Kidney capillary endothelial cell (primary cell): ENCODE measurements at regions not wholly inside any gene's neighbourhood (a gene's known extent, or its start where the extent isn't known, plus 50 kb on each side); places are given as distances from the start of the nearest gene placed in this dataset.
"Not testable (repeated sequence)": the region's sequence is repeated elsewhere in the genome, so short reads cannot be mapped to it uniquely, and the experiment has no call there.

Experiments used
- DNase-seq: peaks from one replicate; pipeline ENCODE4 v3.0.0-alpha.2; 2018; ENCODE audit warnings: low spot score

DNA sequence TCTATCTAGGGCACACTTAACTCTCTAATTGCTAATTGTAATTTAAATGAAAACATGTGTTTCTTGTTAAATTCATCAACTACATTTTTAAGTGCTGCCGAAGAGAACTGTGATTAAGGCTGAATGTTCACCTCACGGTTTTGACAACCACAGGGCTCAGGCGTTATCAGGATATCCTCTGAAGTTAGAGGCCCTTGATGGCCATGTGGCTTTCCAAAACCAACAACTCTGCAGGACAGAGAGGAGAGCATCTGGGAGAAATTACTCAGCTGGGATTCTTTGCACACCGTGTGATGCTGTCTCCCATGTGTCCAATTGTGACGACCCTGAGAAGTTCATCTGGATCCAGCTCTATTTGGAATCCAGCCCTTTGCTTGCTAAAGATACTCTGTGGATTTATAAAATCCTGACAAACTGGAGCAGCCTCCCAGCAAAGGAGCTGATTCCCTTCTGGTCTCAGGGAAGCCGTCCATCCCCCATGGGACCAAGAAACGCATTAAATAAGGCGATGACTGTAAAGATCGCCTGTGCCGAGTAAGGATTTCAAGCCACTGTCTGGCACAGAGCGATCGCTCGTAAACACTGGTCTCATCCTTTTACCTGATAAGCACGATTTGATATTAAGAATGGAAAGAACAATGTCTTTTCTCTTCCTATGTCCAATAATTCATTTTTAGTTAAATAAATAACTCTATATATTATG is 401.1 kb downstream of the CD83 start:
- DNase-seq: no peak

DNA sequence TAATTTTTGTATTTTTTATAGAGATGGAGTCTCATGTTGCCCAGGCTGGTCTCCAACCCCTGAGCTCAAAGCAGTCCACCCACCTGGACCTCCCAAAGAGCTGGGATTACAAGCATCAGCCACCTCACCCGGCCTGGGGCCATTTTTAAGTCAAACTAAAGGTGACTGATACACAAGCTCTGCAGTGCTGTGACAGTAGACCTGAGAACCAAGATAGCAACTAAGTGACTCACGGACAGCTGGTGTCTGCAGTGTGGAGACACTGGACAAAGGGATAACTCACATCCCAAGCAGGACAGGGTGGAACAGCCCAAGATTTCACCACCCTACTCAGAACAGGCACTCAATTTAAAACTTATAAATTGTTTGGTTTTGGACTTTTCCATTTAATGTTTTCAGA is 402.5 kb downstream of the CD83 start:
- no peak for DNase-seq

- no peak for DNase-seq
Measured at GRCh38 chr6:14520536-14520935, 403.0 kb downstream of the CD83 start.

DNA sequence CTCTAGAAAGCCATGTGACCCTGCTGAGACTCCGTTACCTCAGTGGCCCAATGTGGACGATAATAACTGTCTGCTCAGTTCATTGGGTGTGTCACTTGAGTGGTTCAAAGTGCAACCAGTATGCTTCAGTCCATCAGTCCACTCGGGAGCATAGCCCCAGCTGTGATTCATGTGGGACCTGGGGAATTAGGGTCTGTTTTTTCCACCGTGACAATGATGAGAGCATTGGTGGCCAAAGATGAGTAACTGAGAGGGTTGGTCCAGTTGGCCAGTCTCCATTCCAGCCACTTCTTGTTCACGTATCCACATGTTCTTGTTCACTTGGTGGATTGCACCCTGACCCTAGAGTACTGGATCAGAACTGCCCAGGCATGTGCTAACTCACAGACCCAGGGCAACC is 403.6 kb downstream of the CD83 start:
- no peak for DNase-seq

DNA sequence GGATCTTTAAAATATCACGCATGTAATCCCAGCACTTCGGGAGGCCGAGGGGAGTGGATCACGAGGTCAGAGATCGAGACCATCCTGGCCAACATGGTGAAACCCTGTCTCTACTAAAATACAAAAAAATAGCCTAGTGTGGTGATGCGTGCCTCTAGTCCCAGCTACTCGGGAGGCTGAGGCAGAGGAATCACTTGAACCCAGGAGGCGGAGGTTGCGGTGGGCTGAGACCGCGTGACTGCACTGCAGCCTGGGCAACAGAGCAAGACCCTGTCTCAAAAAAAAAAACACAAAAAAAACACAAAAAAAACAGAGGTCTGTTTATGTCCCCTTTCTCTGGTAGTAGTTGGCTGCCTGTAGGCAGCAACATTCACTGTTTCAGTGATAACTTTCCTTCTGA is 404.3 kb downstream of the CD83 start:
- not testable (repeated sequence) for DNase-seq

- DNase-seq: no peak
Measured at GRCh38 chr6:14524319-14524718, 406.7 kb downstream of the CD83 start.

DNA sequence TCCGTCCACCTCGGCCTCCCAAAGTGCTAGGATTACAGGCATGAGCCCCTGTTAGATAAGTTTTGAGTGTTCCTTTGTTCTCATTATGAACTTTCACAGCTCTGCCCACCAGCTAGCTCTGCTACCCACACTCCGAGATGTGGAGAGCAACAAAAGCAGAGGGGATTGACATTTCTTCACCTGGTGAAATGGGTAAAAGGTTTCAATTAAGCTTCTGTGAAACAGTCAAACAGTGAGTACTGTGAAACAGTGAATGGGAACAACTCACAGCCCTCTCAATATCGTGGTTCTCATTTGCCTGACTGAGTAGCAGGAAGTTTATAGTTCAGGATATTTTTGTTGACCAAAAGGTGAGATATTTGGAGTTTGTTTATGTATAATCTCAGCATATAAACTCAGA is 412.8 kb downstream of the CD83 start:
- no peak for DNase-seq

DNA sequence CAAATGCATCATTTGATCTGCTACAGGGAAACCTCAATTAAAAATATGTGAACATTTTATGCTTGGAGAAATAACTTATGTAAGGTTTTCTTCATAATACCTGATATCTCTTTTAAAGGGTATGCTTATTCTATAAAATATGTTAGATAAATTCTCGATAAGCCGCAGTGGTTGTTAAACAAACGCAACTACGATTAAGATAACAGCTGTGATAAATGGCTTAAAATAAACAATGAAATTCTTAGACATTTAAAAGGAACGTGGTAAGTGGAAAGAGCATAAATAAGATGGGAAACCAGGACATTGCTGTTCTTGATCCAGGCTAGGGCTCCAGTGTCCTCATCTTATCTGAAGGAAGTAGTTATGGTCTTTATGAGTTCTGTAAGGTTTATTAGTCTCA is 415.9 kb downstream of the CD83 start:
- DNase-seq: no peak

DNA sequence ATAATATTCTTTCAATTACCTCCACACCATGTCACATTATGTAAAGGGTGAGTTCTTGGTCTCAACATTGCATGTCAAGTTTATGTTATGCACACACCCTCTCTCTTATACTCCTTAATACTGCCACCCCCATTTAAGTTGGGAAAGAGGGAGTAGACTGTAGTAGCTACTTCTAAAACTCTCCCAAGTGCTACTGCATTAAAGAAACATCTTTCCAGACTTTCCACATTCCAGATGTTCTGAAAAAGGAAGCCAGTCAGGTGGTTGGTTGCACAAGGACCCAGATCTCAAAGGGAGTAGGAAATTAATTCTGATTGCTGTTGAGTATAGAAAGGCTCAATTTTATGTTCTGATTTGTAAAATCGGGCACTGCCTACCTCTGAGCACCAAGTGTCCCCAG is 419.5 kb downstream of the CD83 start:
- no peak for DNase-seq

- DNase-seq: no peak
Measured at GRCh38 chr6:14540276-14540675, 422.7 kb downstream of the CD83 start.

GRCh38 chr6:14540810-14541540 is 423.4 kb downstream of the CD83 start:
- DNase-seq: no peak

DNA sequence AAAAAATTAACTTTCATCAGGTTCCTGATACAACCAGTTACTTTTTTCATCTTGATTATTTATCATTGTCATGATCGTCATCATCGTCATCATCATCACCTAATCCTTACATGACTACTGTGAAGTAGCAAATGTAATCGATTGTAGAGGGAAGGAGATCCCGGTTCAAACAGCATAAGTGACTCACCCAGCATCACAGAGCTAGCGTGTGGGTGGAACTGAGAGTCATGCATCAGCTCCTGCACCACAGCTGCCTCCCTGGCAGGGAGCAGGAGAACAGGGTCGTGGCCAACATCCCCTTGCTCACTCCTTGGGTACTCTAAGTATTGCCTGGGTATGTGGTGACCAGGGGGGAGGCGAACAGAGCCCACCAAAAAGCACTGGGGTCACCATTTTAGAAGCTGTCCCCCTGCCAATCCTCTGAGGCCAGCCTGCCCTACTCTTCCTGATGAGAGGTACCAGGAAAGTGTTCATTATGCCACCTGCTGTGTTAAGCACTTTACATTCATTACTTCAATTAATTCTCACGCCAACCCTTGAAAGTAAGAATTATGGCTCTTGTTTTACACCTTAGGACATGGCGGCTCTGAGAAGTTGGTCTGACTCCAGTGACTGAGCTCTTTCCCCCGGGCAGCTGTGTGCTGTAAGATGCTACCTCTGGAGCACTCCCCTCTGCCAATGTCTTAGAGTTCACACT is 425.2 kb downstream of the CD83 start:
- no peak for DNase-seq

DNA sequence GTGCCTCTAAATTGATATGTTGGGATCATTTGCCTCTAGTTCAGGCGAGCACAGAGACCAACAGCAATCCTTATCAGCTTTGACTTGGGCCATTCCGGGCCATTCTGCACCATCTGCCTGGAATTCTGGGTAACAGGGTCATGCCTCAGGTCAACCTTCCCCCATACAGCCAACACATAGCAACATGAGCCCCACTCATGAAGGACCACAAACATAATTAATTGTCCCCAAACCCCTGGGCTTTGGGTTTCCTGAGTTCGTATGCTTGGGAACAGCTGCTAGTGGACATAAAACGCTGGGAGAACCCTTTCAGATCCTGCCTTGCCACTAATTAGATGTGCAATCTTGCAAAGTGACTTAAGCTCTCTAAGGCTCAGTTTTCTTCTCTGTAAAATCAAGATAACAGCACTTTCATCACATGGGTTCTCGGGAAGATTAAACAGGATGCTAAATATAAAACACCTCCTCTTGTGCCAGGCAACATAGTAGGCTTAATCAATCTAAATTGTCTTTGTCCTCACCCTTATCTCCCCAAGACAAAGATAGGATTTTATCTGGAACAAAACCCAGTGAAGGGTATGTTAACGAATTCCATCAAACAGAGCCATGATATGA is 426.5 kb downstream of the CD83 start:
- DNase-seq: no peak

- DNase-seq: no peak
Measured at GRCh38 chr6:14544666-14545065, 427.1 kb downstream of the CD83 start.

DNA sequence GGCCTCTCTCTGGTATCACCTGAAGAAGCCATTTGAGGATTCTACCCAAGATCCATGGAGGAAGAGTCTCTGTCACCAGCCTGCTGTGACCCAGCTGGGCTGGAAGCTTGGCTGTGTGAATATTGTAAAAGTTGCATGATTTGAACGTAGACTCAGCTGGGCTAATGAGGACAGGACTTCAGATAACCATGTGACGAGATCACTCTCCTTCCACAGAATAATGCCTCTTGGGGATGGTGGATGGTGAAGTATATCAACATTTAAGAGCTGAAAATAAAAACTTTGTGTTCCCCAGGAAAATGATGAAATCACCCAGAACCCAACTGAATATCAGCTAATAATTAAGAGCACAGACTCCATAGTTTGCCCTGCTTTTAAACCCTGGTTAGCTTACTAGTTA is 427.9 kb downstream of the CD83 start:
- DNase-seq: no peak

GRCh38 chr6:14546036-14546435 is 428.5 kb downstream of the CD83 start:
- no peak for DNase-seq

- no peak for DNase-seq
Measured at GRCh38 chr6:14547284-14547998, 429.9 kb downstream of the CD83 start.

GRCh38 chr6:14549304-14549770 is 431.8 kb downstream of the CD83 start:
- DNase-seq: no peak

- DNase-seq: no peak
Measured at GRCh38 chr6:14549871-14550270, 432.3 kb downstream of the CD83 start.

DNA sequence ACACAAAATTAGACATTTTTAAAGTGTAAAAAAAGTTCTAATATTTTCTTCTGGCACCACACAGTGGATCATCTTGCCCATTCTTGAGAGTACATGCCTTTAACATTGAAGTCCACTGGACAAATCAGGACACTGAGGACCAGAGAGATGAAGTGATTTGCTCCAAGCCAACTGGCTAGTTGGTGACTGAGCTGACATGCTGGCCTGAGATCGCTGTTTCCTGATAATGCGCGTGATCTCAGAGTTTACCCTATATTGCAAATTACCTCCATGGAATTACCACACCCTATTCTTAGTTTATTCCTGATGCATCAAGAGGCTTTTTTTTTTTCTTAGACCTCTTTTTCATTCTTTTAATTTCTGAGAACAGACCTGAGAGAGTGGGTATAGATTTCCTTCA is 432.8 kb downstream of the CD83 start:
- no peak for DNase-seq

- DNase-seq: no peak
Measured at GRCh38 chr6:14550822-14551221, 433.2 kb downstream of the CD83 start.

GRCh38 chr6:14551601-14552000 is 434.0 kb downstream of the CD83 start:
- DNase-seq: not testable (repeated sequence)
